HepG2 (cell line): ENCODE measurements at regions not wholly inside any gene's neighbourhood (a gene's known extent, or its start where the extent isn't known, plus 50 kb on each side); places are given as distances from the start of the nearest gene placed in this dataset.

Experiments
- ATAC-seq: fragments of 200-7000 bp; cut with Tn5 transposase; 3 replicates; pipeline ENCODE4 v1.9.1; 2020; ENCODE audit warnings: mild to moderate bottlenecking, moderate library complexity
- BruUV-seq: library from RNA; stranded (reverse); fragments of 400-500 nt; replicated peaks from 2 replicates; lab custom pipeline; 2021; lab: Mats Ljungman, UMichigan
- CTCF ChIA-PET: fragments of 300-600 bp; formaldehyde crosslinking; extraction: SDS; loops from one replicate; lab custom pipeline; 2021; ENCODE audit warnings: low total read pairs, inconsistent platforms, low intra/inter-chr PET ratio; lab: Yijun Ruan, JAX
- POLR2A ChIA-PET: fragments of 350-600 bp; sonication (Branson Sonifier 250); formaldehyde crosslinking; loops from one replicate; lab custom pipeline; 2020; ENCODE audit warnings: antibody characterized with exemption, inconsistent platforms; lab: Yijun Ruan, JAX
- DNase-seq: peaks from one replicate; pipeline ENCODE4 v3.0.0-alpha.2; 2015; ENCODE audit warnings: low spot score
- FAIRE-seq: peaks from 3 replicates; lab custom pipeline; 2011; peaks lifted over from hg19 to GRCh38; lab: Jason Lieb, UNC
- H2AFZ ChIP-seq: one replicate; pipeline ENCODE4 v1.6.1; 2011; ENCODE audit warnings: low read length, inconsistent platforms
- H3K27ac ChIP-seq: fragments of 300-600 bp; 3 replicates; pipeline ENCODE4 v1.8.0; 2011; ENCODE audit warnings: mixed run types, mild to moderate bottlenecking, mixed read lengths, low read length, inconsistent platforms; ENCODE audit not compliant: insufficient read depth; ENCODE audit errors: extremely low read length
- H3K27me3 ChIP-seq, 2 experiments: fragments of 200-600 bp in 1 of 2; 2 replicates in 1 of 2; 3 replicates in 1 of 2; pipeline versions ENCODE4 v1.6.0 to v1.8.0; 2011; ENCODE audit warnings: low read length in 2 of 2, mild to moderate bottlenecking in 2 of 2, moderate library complexity in 2 of 2, inconsistent platforms in 1 of 2; ENCODE audit not compliant: insufficient read depth in 2 of 2, control insufficient read depth in 1 of 2
- H3K36me3 ChIP-seq, 2 experiments: fragments of 200-600 bp in 1 of 2; replicated peaks in 1 of 2; 2 replicates in 1 of 2; 3 replicates in 1 of 2; pipeline versions ENCODE4 v1.5.1 to v1.8.0; 2011; ENCODE audit warnings: low read length in 2 of 2, inconsistent platforms in 1 of 2; ENCODE audit not compliant: insufficient read depth in 2 of 2, control insufficient read depth in 1 of 2
- H3K4me1 ChIP-seq: 2 replicates; pipeline ENCODE4 v1.5.1; 2012; ENCODE audit warnings: low read length, inconsistent platforms; ENCODE audit not compliant: insufficient read depth
- H3K4me2 ChIP-seq: 2 replicates; pipeline ENCODE4 v1.6.0; 2011; ENCODE audit warnings: low read depth, low read length, inconsistent platforms
- H3K4me3 ChIP-seq, 3 experiments: fragments of 200-600 bp in 1 of 3; sonication (generic), shearing (Covaris generic) in 1 of 3; replicated peaks in 1 of 3; 2 replicates each; pipeline ENCODE4 v1.5.1; 2011 to 2016; ENCODE audit warnings: low read length in 3 of 3, inconsistent platforms in 2 of 3, low read depth in 2 of 3, mild to moderate bottlenecking in 2 of 3, control low read depth in 1 of 3, mixed read lengths in 1 of 3; ENCODE audit not compliant: insufficient read depth in 1 of 3
- H3K79me2 ChIP-seq: one replicate; pipeline ENCODE4 v1.6.1; 2011; ENCODE audit warnings: low read length, inconsistent platforms; ENCODE audit not compliant: insufficient read depth
- H3K9ac ChIP-seq: 2 replicates; pipeline ENCODE4 v1.6.0; 2011; ENCODE audit warnings: mild to moderate bottlenecking, low read depth, low read length, inconsistent platforms; ENCODE audit not compliant: insufficient read depth
- H3K9me3 ChIP-seq: 2 replicates; pipeline ENCODE4 v1.5.1; 2012; ENCODE audit warnings: mild to moderate bottlenecking, low read length
- H4K20me1 ChIP-seq: 2 replicates; pipeline ENCODE4 v1.6.0; 2011; ENCODE audit warnings: inconsistent platforms, mild to moderate bottlenecking, low read length, moderate library complexity; ENCODE audit not compliant: insufficient read depth
- BHLHE40 ChIP-seq: IDR thresholded peaks from 2 replicates; pipeline ENCODE4 v1.6.1; 2011; ENCODE audit warnings: low read length, improper control_type of control experiment
- CBX2 ChIP-seq, 2 experiments: fragments of 200-600 bp in 1 of 2; sonication (generic); formaldehyde crosslinking in 1 of 2; IDR thresholded peaks; 2 replicates each; pipeline versions ENCODE4 v1.7.0 to v1.8.1; 2018 to 2022; ENCODE audit warnings: low read depth in 2 of 2, low read length in 1 of 2, mild to moderate bottlenecking in 1 of 2, missing genetic modification reagents in 1 of 2
- DR1 ChIP-seq: sonication (generic); formaldehyde crosslinking; IDR thresholded peaks from 2 replicates; pipeline ENCODE4 v1.8.0; 2021; ENCODE audit warnings: mild to moderate bottlenecking, missing genetic modification reagents, inconsistent platforms
- HNRNPH1 ChIP-seq: fragments of 200-400 bp; formaldehyde crosslinking; optimal IDR thresholded peaks from 2 replicates; pipeline ENCODE3; 2017; ENCODE audit warnings: mild to moderate bottlenecking, low read depth, low read length
- NFKBIZ ChIP-seq: IDR thresholded peaks from 2 replicates; pipeline ENCODE4 v1.6.1; 2018; ENCODE audit warnings: missing genetic modification reagents, missing compliant biosample characterization
- PHF8 ChIP-seq: sonication (generic); formaldehyde crosslinking; IDR thresholded peaks from 2 replicates; pipeline ENCODE4 v1.5.0; 2020; ENCODE audit warnings: missing genetic modification reagents
- SAFB2 ChIP-seq: sonication (generic); formaldehyde crosslinking; IDR thresholded peaks from 2 replicates; pipeline ENCODE4 v1.5.1; 2020; ENCODE audit warnings: missing genetic modification reagents, low read depth, mild to moderate bottlenecking, borderline replicate concordance
- SALL1 ChIP-seq: sonication (generic); formaldehyde crosslinking; IDR thresholded peaks from 2 replicates; pipeline ENCODE4 v1.8.0; 2022; ENCODE audit warnings: mild to moderate bottlenecking, missing genetic modification reagents
- YEATS4 ChIP-seq: sonication (generic); formaldehyde crosslinking; IDR thresholded peaks from 2 replicates; pipeline ENCODE4 v1.4.0; 2020; ENCODE audit warnings: missing genetic modification reagents, borderline replicate concordance
- ZBTB8A ChIP-seq: sonication (generic); formaldehyde crosslinking; IDR thresholded peaks from 2 replicates; pipeline ENCODE4 v1.4.0; 2020; ENCODE audit warnings: mild to moderate bottlenecking, low read depth, missing genetic modification reagents, borderline replicate concordance
- ZFP90 ChIP-seq: sonication (generic); formaldehyde crosslinking; IDR thresholded peaks from 2 replicates; pipeline ENCODE4 v1.8.0; 2022; ENCODE audit warnings: missing genetic modification reagents, mild to moderate bottlenecking, inconsistent platforms, borderline replicate concordance
- ZNF253 ChIP-seq: sonication (generic); formaldehyde crosslinking; IDR thresholded peaks from 2 replicates; pipeline ENCODE4 v1.8.0; 2022; ENCODE audit warnings: mild to moderate bottlenecking, missing genetic modification reagents, borderline replicate concordance
- ZNF431 ChIP-seq: sonication (generic); formaldehyde crosslinking; IDR thresholded peaks from 2 replicates; pipeline ENCODE4 v1.9.0; 2022; ENCODE audit warnings: missing genetic modification reagents, low read depth, mild to moderate bottlenecking, borderline replicate concordance
- ZNF776 ChIP-seq: sonication (generic); formaldehyde crosslinking; IDR thresholded peaks from 2 replicates; pipeline ENCODE4 v1.4.0; 2020; ENCODE audit warnings: mild to moderate bottlenecking, missing genetic modification reagents
- WGBS: methylation state at CpG from one replicate; pipeline ENCODE4 v1.1.6; 2017; ENCODE audit warnings: low lambda C conversion rate; 5-methylcytosine and 5-hydroxymethylcytosine counted together
- in situ Hi-C: cut with HindIII; loops from 2 replicates; pipeline ENCODE4 v1.10.0; 2017; ENCODE audit warnings: low pct_unique_long_range_greater_than_20kb; ENCODE audit not compliant: extremely low pct_ligation_motif_present
- intact Hi-C: fragments of 100-400 bp; cut with micrococcal nuclease; formaldehyde crosslinking; loops from one replicate; pipeline ENCODE4 v1.10.0; 2022; ENCODE audit not compliant: unreplicated experiment
- TF ChIP-seq, protein P1 (sequence below): sonication (generic); formaldehyde crosslinking; IDR thresholded peaks from 2 replicates; pipeline ENCODE4 v1.8.1; 2023; ENCODE audit warnings: mild to moderate bottlenecking, missing genetic modification reagents, borderline replicate concordance
- TF ChIP-seq, protein P2 (sequence below): sonication (generic); formaldehyde crosslinking; IDR thresholded peaks from 2 replicates; pipeline ENCODE4 v1.5.0; 2020; ENCODE audit warnings: mild to moderate bottlenecking, missing genetic modification reagents
- TF ChIP-seq, protein P3 (sequence below): IDR thresholded peaks from 2 replicates; pipeline ENCODE4 v1.6.1; 2016; ENCODE audit warnings: low read depth
- TF ChIP-seq, protein P4 (sequence below): sonication (generic); formaldehyde crosslinking; IDR thresholded peaks from 2 replicates; pipeline ENCODE4 v1.8.0; 2022; ENCODE audit warnings: missing genetic modification reagents, mild to moderate bottlenecking, borderline replicate concordance

DNA sequence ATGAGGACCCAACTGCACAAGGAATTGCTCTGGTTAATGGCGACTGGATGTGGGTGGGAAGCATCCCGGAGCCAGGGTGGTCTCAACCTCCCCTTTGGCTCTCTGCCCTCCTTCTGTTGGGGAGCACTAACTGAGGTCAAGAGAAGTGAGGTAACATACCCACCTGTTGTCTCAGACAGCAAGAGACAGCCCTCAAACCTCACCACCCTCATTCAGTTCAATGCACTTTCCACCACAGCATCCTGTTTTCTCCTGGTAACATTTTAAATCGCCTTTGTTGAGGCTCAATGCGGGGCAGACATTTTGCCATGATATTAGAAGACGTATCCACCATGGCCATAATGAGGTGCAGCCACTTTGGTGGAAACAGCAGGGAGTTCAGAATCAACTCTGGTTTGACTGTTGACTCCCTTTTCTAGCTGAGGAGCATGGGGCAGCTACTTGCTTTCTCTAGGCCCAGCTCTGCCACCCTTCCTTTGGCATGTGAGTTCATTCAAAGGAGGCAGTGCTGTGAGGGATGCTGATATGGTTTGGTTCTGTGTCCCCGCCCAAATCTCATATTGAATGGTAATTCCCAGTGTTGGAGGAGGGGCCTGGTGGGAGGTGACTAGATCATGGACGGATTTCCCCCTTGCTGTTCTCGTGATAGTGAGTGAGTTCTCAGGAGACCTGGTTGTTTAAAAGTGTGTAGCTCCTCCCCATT, 338.6 kb downstream of the PCNX1 start (continued):
- TF ChIP-seq YEATS4 (CRISPR knock-in tag) (no peak), NFKBIZ (CRISPR knock-in tag) (no peak), ZBTB8A (CRISPR knock-in tag) (no peak)
- TF ChIP-seq, all 625 proteins: peak for 0

DNA sequence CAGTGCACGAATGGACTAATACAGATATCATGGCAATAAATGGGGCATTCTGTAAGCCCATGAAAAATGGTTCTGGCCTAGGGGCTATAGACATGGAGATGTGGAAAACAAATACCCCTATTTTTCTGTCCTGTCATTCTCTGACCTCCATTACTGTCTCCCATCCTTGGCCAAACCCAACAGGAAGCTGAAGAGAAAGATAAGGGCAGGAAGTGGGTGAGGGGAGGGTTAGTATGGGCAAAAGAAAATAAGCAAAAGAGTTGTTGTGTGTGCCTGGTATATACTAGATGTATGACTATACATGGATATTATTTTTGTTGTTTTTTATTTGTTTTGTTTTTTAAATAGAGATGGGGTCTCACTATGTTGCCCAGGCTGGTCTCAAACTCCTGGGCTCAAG, 339.3 kb downstream of the PCNX1 start:
- BruUV-seq, result no TSS peak
- Histone ChIP-seq H3K9ac (no peak overlapping the region), H2AFZ (no peak overlapping the region), H3K4me3 (no peak overlapping the region), H3K4me2 (no peak overlapping the region), H3K27me3 (peaks cover 0 to 4% of the 10 kb centered on the region in 2 experiments; a peak in 1 of 5 replicates), H3K36me3 (no peaks in the 10 kb centered on the region), H3K27ac (no peak overlapping the region), H4K20me1 (no peaks in the 10 kb centered on the region), H3K79me2 (no peaks in the 10 kb centered on the region), H3K9me3 (no peaks in the 10 kb centered on the region), H3K4me1 (no peaks in the 10 kb centered on the region)
- FAIRE-seq, result no peak
- ChIA-PET POLR2A (no interaction called here), CTCF (no interaction called here)
- no peak for ATAC-seq
- no peak for DNase-seq
- 6% methylated on average over 1 of the region's 1 CpG for WGBS
- intact Hi-C loops, result no loop called here
- in situ Hi-C loops, result no loop called here
- no peak for TF ChIP-seq BHLHE40
- TF ChIP-seq, protein P1, sequence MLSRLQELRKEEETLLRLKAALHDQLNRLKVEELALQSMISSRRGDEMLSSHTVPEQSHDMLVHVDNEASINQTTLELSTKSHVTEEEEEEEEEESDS, result no peak
- TF ChIP-seq PHF8 (CRISPR knock-in tag), result no peak
- TF ChIP-seq, protein P2, sequence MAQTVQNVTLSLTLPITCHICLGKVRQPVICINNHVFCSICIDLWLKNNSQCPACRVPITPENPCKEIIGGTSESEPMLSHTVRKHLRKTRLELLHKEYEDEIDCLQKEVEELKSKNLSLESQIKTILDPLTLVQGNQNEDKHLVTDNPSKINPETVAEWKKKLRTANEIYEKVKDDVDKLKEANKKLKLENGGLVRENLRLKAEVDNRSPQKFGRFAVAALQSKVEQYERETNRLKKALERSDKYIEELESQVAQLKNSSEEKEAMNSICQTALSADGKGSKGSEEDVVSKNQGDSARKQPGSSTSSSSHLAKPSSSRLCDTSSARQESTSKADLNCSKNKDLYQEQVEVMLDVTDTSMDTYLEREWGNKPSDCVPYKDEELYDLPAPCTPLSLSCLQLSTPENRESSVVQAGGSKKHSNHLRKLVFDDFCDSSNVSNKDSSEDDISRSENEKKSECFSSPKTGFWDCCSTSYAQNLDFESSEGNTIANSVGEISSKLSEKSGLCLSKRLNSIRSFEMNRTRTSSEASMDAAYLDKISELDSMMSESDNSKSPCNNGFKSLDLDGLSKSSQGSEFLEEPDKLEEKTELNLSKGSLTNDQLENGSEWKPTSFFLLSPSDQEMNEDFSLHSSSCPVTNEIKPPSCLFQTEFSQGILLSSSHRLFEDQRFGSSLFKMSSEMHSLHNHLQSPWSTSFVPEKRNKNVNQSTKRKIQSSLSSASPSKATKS (CRISPR knock-in tag), result no peak
- no peak for TF ChIP-seq HNRNPH1
- no peak for TF ChIP-seq CBX2 (IDR thresholded peaks at IDR 0.05; ENCODE audit: low read depth, low read length)
- TF ChIP-seq CBX2 (CRISPR knock-in tag; IDR thresholded peaks at IDR 0.05; ENCODE audit: low read depth), result no peak
- TF ChIP-seq, protein P3, sequence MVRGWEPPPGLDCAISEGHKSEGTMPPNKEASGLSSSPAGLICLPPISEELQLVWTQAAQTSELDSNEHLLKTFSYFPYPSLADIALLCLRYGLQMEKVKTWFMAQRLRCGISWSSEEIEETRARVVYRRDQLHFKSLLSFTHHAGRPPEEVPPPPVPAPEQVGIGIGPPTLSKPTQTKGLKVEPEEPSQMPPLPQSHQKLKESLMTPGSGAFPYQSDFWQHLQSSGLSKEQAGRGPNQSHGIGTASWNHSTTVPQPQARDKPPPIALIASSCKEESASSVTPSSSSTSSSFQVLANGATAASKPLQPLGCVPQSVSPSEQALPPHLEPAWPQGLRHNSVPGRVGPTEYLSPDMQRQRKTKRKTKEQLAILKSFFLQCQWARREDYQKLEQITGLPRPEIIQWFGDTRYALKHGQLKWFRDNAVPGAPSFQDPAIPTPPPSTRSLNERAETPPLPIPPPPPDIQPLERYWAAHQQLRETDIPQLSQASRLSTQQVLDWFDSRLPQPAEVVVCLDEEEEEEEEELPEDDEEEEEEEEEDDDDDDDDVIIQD, result no peak
- TF ChIP-seq, protein P4, sequence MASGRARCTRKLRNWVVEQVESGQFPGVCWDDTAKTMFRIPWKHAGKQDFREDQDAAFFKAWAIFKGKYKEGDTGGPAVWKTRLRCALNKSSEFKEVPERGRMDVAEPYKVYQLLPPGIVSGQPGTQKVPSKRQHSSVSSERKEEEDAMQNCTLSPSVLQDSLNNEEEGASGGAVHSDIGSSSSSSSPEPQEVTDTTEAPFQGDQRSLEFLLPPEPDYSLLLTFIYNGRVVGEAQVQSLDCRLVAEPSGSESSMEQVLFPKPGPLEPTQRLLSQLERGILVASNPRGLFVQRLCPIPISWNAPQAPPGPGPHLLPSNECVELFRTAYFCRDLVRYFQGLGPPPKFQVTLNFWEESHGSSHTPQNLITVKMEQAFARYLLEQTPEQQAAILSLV (CRISPR knock-in tag), result no peak
- no peak for TF ChIP-seq SALL1 (CRISPR knock-in tag)
- no peak for TF ChIP-seq ZFP90 (CRISPR knock-in tag)
- TF ChIP-seq ZNF431 (CRISPR knock-in tag), result no peak
- TF ChIP-seq ZNF776 (CRISPR knock-in tag), result no peak
- TF ChIP-seq ZNF253 (CRISPR knock-in tag), result no peak
- no peak for TF ChIP-seq DR1 (CRISPR knock-in tag)
- no peak for TF ChIP-seq SAFB2 (CRISPR knock-in tag)
